ENCODE measurements at regions not wholly inside any gene's neighbourhood (a gene's known extent, or its start where the extent isn't known, plus 50 kb on each side); places are given as distances from the start of the nearest gene placed in this dataset.

- TF ChIP-seq FOSL1 (IDR thresholded peaks at IDR 0.05; ENCODE audit: insufficient read depth, low read depth, low read length) (no peak), ATF2 (IDR thresholded peaks at IDR 0.05; ENCODE audit: low read length) (no peak), SRF (IDR thresholded peaks at IDR 0.05; ENCODE audit: low read depth, low read length) (no peak), RAD21 (IDR thresholded peaks at IDR 0.05 in 1 of 2, conservative IDR thresholded peaks at IDR 0.05 in 1 of 2; ENCODE audit: low read depth in 2 of 2, low read length in 2 of 2) (no peak), SP2 (IDR thresholded peaks at IDR 0.05; ENCODE audit: low read length) (no peak)
These were observed 125.7 kb upstream of the MTHFD1L start (continued) for GRCh38 chr6:150739711-150740349.

All from H1 (cell line).